K562 (cell line): ENCODE measurements at regions not wholly inside any gene's neighbourhood (a gene's known extent, or its start where the extent isn't known, plus 50 kb on each side); places are given as distances from the start of the nearest gene placed in this dataset.

Source experiments
- ATF2 ChIP-seq: sonication (generic); formaldehyde crosslinking; IDR thresholded peaks from 2 replicates; pipeline ENCODE4 v1.8.1; 2022; ENCODE audit warnings: missing genetic modification reagents
- BDP1 ChIP-seq: IDR thresholded peaks from 3 replicates; pipeline ENCODE4 v1.6.1; 2011; ENCODE audit not compliant: insufficient read length, insufficient read depth
- E2F6 ChIP-seq, 2 experiments: IDR thresholded peaks; 2 replicates each; pipeline ENCODE4 v1.6.1; 2011; ENCODE audit warnings: borderline replicate concordance in 1 of 2, control low read depth in 1 of 2, low read depth in 1 of 2, low read length in 1 of 2, mild to moderate bottlenecking in 1 of 2, mixed read lengths in 1 of 2, moderate library complexity in 1 of 2; ENCODE audit not compliant: insufficient read depth in 1 of 2, insufficient read length in 1 of 2, poor library complexity in 1 of 2, severe bottlenecking in 1 of 2; ENCODE audit errors: extremely low read depth in 1 of 2
- EP400 ChIP-seq: fragments of 450-650 bp; IDR thresholded peaks from 2 replicates; pipeline ENCODE4 v1.6.1; 2017; ENCODE audit warnings: antibody characterized with exemption, mild to moderate bottlenecking, moderate library complexity
- EWSR1 ChIP-seq: fragments of 450-650 bp; IDR thresholded peaks from 2 replicates; pipeline ENCODE4 v1.6.1; 2018; ENCODE audit warnings: borderline replicate concordance, mild to moderate bottlenecking, low read depth, moderate library complexity; ENCODE audit not compliant: partially characterized antibody
- FOXA1 ChIP-seq: fragments of 450-650 bp; IDR thresholded peaks from 2 replicates; pipeline ENCODE4 v1.6.1; 2016; ENCODE audit warnings: mild to moderate bottlenecking, borderline replicate concordance
- FOXA3 ChIP-seq, 2 experiments: fragments of 450-650 bp in 1 of 2; sonication (generic) in 1 of 2; formaldehyde crosslinking; IDR thresholded peaks in 1 of 2; conservative IDR thresholded peaks in 1 of 2; 2 replicates each; pipeline versions ENCODE4 v1.4.0 to v1.8.0; 2020 to 2022; ENCODE audit warnings: mild to moderate bottlenecking in 2 of 2, missing genetic modification reagents in 1 of 2
- GABPB1 ChIP-seq: sonication (generic); formaldehyde crosslinking; IDR thresholded peaks from 2 replicates; pipeline ENCODE4 v1.8.0; 2022; ENCODE audit warnings: mild to moderate bottlenecking, missing genetic modification reagents
- GATA2 ChIP-seq: sonication (generic); formaldehyde crosslinking; IDR thresholded peaks from 2 replicates; pipeline ENCODE4 v1.4.0; 2020; ENCODE audit warnings: mild to moderate bottlenecking, missing genetic modification reagents
- HDAC6 ChIP-seq: IDR thresholded peaks from 2 replicates; pipeline ENCODE4 v1.6.1; 2012; ENCODE audit warnings: low read depth, mild to moderate bottlenecking, control low read depth, inconsistent platforms, low read length, moderate library complexity
- KLF6 ChIP-seq: fragments of 250-450 bp; sonication (Bioruptor Pico); IDR thresholded peaks from 2 replicates; pipeline ENCODE4 v1.4.0; 2020; ENCODE audit warnings: mild to moderate bottlenecking, moderate library complexity, borderline replicate concordance
- NFIX ChIP-seq: fragments of 250-450 bp; sonication (Bioruptor Pico); IDR thresholded peaks from 2 replicates; pipeline ENCODE4 v1.4.0; 2020; ENCODE audit warnings: low read depth, mild to moderate bottlenecking, moderate library complexity
- PML ChIP-seq: IDR thresholded peaks from 2 replicates; pipeline ENCODE4 v1.6.1; 2012; ENCODE audit warnings: low read length, inconsistent platforms
- PREB ChIP-seq: sonication (generic); formaldehyde crosslinking; IDR thresholded peaks from 2 replicates; pipeline ENCODE4 v1.8.1; 2023; ENCODE audit warnings: mild to moderate bottlenecking, missing genetic modification reagents
- PTTG1 ChIP-seq: fragments of 450-650 bp; IDR thresholded peaks from 2 replicates; pipeline ENCODE4 v1.6.1; 2016; ENCODE audit warnings: low read depth, mild to moderate bottlenecking, missing genetic modification characterization, missing compliant biosample characterization
- RHOXF2B ChIP-seq: fragments of 250-450 bp; sonication (Bioruptor Pico); conservative IDR thresholded peaks from 2 replicates; pipeline ENCODE4 v1.5.1; 2021
- RNF2 ChIP-seq: sonication (generic); IDR thresholded peaks from 2 replicates; pipeline ENCODE4 v1.6.1; 2016
- SMAD3 ChIP-seq: fragments of 450-650 bp; formaldehyde crosslinking; conservative IDR thresholded peaks from 2 replicates; pipeline ENCODE4 v1.4.0; 2020; ENCODE audit warnings: mild to moderate bottlenecking
- TAF15 ChIP-seq: fragments of 200-400 bp; formaldehyde crosslinking; IDR thresholded peaks from 2 replicates; pipeline ENCODE4 v1.6.1; 2017; ENCODE audit warnings: mild to moderate bottlenecking, low read depth, low read length, moderate library complexity
- ZNF253 ChIP-seq: fragments of 250-450 bp; sonication (Bioruptor Pico); conservative IDR thresholded peaks from 2 replicates; pipeline ENCODE4 v1.6.1; 2021; ENCODE audit warnings: mild to moderate bottlenecking
- ZNF507 ChIP-seq: conservative IDR thresholded peaks from 2 replicates; pipeline ENCODE4 v1.6.1; 2017; ENCODE audit warnings: missing genetic modification characterization, missing compliant biosample characterization
- ZNF512 ChIP-seq: IDR thresholded peaks from 2 replicates; pipeline ENCODE4 v1.6.1; 2016; ENCODE audit warnings: missing genetic modification characterization, missing compliant biosample characterization
- ZNF583 ChIP-seq: fragments of 250-450 bp; sonication (Bioruptor Pico); IDR thresholded peaks from 2 replicates; pipeline ENCODE4 v1.4.0; 2020

GRCh38 chr5:1633605-1634336 is 110.0 kb upstream of the LPCAT1 start (continued):
- no peak for TF ChIP-seq FOXA3 (CRISPR knock-in tag; conservative IDR thresholded peaks at IDR 0.05 in 1 of 2, IDR thresholded peaks at IDR 0.05 in 1 of 2)
- peak; percentile 37; the same call in 1 of the 2 replicates for TF ChIP-seq KLF6 (CRISPR knock-in tag)
- no peak for TF ChIP-seq FOXA1
- peak; percentile 72; the same call in 1 of the 2 replicates for TF ChIP-seq EP400
- no peak for TF ChIP-seq GATA2 (CRISPR knock-in tag)
- no peak for TF ChIP-seq RHOXF2B
- no peak for TF ChIP-seq SMAD3
- no peak for TF ChIP-seq ATF2 (CRISPR knock-in tag)
- no peak for TF ChIP-seq NFIX (CRISPR knock-in tag)
- TF ChIP-seq GABPB1: peak; percentile 91
- no peak for TF ChIP-seq TAF15
- no peak for TF ChIP-seq ZNF512 (tag)
- peak; percentile 66 for TF ChIP-seq RNF2
- no peak for TF ChIP-seq ZNF507 (tag)
- no peak for TF ChIP-seq EWSR1
- TF ChIP-seq PTTG1 (tag): no peak
- peak; percentile 68 to 94 for TF ChIP-seq E2F6 (IDR thresholded peaks at IDR 0.05; ENCODE audit: borderline replicate concordance in 1 of 2, extremely low read depth in 1 of 2, insufficient read depth in 1 of 2, insufficient read length in 1 of 2, low read depth in 1 of 2, low read length in 1 of 2, poor library complexity in 1 of 2, severe bottlenecking in 1 of 2)
- TF ChIP-seq ZNF253 (CRISPR knock-in tag): no peak
- no peak for TF ChIP-seq HDAC6
- TF ChIP-seq BDP1: no peak
- TF ChIP-seq PREB (CRISPR knock-in tag): no peak
- 0 out of 2 replicates have a peak, but pooled peaks have one; percentile 29 for TF ChIP-seq ZNF583 (CRISPR knock-in tag)
- TF ChIP-seq PML: no peak; the same call in 1 of the 2 replicates
